ENCODE measurements at regions not wholly inside any gene's neighbourhood (a gene's known extent, or its start where the extent isn't known, plus 50 kb on each side); places are given as distances from the start of the nearest gene placed in this dataset.

DNA sequence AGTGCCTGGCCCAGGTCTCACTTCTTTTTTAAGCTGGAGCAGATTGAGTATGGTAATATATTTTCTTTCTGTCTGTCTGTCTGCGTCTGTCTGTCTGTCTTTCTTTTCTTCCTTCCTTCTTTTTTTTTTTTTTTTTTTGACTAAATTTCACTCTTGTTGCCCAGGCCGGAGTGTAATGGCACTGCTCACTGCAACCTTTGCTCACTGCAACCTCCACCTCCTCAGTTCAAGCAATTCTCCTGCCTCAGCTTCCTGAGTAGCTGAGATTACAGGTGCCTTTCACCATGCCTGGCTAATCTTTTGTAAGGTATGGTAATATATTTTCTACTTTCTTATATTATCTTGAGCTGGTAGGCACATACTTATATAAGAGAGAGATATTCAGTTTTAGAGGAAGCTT lies 196.3 kb upstream of the MARCKS start:
- Histone ChIP-seq H3K79me2 (ENCODE audit: insufficient read depth, low read length) (no peaks in the 10 kb centered on the region), H3K9me3 (ENCODE audit: control insufficient read depth in 1 of 2, insufficient read depth in 1 of 2, low read depth in 1 of 2, low read length in 2 of 2) (no peaks in the 10 kb centered on the region), H4K20me1 (ENCODE audit: insufficient read depth) (no peaks in the 10 kb centered on the region), H3K4me2 (ENCODE audit: low read length) (no peak overlapping the region), H3K9me2 (ENCODE audit: insufficient read depth) (no peaks in the 10 kb centered on the region), H3K4me1 (ENCODE audit: control insufficient read depth in 1 of 2, insufficient read depth in 2 of 2, low read length in 2 of 2) (no peaks in the 10 kb centered on the region), H2AFZ (ENCODE audit: low read depth, low read length, poor library complexity, severe bottlenecking) (no peak overlapping the region), H3K27me3 (ENCODE audit: insufficient read depth, low read length) (no peaks in the 10 kb centered on the region), H3K27ac (ENCODE audit: low read depth, low read length) (no peak overlapping the region), H3K9ac (ENCODE audit: low read length) (no peak overlapping the region), H3K4me3 (replicated peaks in 1 of 2; ENCODE audit: low read depth in 1 of 2, low read length in 2 of 2) (no peak overlapping the region), H3K36me3 (ENCODE audit: control insufficient read depth in 1 of 2, insufficient read depth in 2 of 2, low read length in 2 of 2) (no peaks in the 10 kb centered on the region)
- ChIA-PET RAD21 (ENCODE audit: low non-redundant PET in 1 of 2, low total read pairs in 2 of 2, uncharacterized antibody in 2 of 2, unreplicated experiment in 2 of 2) (no interaction called here), POLR2A (interaction anchor here (0.7 kb wide), 2 partner anchors 31 to 120 kb away, joined by 3 to 5 read pairs; no protein-coding TSS in a partner anchor), CTCF (interaction anchor here (0.7 kb wide), 1 partner anchor 34 kb away, joined by 3 read pairs; no protein-coding TSS in a partner anchor)
- ATAC-seq (no peak), DNase-seq (ENCODE audit: low read depth, low spot score) (no peak)
- TF ChIP-seq, protein P1, sequence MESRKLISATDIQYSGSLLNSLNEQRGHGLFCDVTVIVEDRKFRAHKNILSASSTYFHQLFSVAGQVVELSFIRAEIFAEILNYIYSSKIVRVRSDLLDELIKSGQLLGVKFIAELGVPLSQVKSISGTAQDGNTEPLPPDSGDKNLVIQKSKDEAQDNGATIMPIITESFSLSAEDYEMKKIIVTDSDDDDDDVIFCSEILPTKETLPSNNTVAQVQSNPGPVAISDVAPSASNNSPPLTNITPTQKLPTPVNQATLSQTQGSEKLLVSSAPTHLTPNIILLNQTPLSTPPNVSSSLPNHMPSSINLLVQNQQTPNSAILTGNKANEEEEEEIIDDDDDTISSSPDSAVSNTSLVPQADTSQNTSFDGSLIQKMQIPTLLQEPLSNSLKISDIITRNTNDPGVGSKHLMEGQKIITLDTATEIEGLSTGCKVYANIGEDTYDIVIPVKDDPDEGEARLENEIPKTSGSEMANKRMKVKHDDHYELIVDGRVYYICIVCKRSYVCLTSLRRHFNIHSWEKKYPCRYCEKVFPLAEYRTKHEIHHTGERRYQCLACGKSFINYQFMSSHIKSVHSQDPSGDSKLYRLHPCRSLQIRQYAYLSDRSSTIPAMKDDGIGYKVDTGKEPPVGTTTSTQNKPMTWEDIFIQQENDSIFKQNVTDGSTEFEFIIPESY (IDR thresholded peaks at IDR 0.05; ENCODE audit: extremely low read depth, insufficient replicate concordance, low read length): no peak
- no peak for TF ChIP-seq YY1 (IDR thresholded peaks at IDR 0.05; ENCODE audit: extremely low read depth, insufficient replicate concordance, low read depth, low read length)
- TF ChIP-seq ELF1 (IDR thresholded peaks at IDR 0.05; ENCODE audit: borderline replicate concordance, low read depth): no peak
- no TSS peak for BruUV-seq (replicated peaks)
- intact Hi-C loops (cut with micrococcal nuclease): no loop called here

DNA sequence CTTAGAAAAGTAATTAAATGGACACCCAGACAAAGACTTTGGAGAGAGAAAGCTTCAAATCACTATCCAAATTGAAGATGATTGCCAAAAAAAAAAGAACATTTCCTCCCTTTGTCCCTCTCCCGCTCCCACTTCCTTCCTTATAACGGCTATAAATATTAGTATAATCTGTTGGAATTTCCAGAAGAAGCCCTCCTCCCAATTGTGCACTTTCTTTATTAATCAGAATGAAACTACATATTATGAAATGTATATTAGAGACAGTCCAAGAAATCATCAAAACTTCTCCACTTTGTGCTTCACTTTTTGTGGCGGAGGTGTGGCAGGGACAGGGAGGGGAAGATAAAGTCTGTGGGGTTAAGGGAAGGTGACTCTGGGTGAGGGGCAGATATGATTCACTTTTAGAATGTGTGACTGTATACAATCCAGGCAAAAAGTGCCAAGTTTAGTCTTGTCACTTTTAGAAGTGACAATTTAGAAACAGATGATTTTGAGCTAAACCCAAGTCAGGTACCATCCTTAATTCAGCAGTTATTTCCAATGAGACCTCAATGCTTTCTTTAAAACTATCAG lies 195.0 kb upstream of the MARCKS start:
- no peaks in the 10 kb centered on the region for H4K20me1 ChIP-seq (ENCODE audit: insufficient read depth)
- ATAC-seq: no peak
- H2AFZ ChIP-seq (ENCODE audit: low read depth, low read length, poor library complexity, severe bottlenecking): no peak overlapping the region
- BruUV-seq (replicated peaks): no TSS peak
- no peaks in the 10 kb centered on the region for H3K79me2 ChIP-seq (ENCODE audit: insufficient read depth, low read length)
- no peaks in the 10 kb centered on the region for H3K9me3 ChIP-seq (ENCODE audit: control insufficient read depth in 1 of 2, insufficient read depth in 1 of 2, low read depth in 1 of 2, low read length in 2 of 2)
- H3K27ac ChIP-seq (ENCODE audit: low read depth, low read length): no peak overlapping the region
- intact Hi-C loops (cut with micrococcal nuclease): no loop called here
- POLR2A ChIA-PET: no interaction called here
- H3K4me1 ChIP-seq (ENCODE audit: control insufficient read depth in 1 of 2, insufficient read depth in 2 of 2, low read length in 2 of 2): no peaks in the 10 kb centered on the region
- no peak for DNase-seq (ENCODE audit: low read depth, low spot score)
- H3K27me3 ChIP-seq (ENCODE audit: insufficient read depth, low read length): no peaks in the 10 kb centered on the region
- H3K4me3 ChIP-seq (replicated peaks in 1 of 2; ENCODE audit: low read depth in 1 of 2, low read length in 2 of 2): no peak overlapping the region
- RAD21 ChIA-PET (ENCODE audit: low non-redundant PET in 1 of 2, low total read pairs in 2 of 2, uncharacterized antibody in 2 of 2, unreplicated experiment in 2 of 2): no interaction called here
- no peak overlapping the region for H3K9ac ChIP-seq (ENCODE audit: low read length)
- H3K9me2 ChIP-seq (ENCODE audit: insufficient read depth): no peaks in the 10 kb centered on the region
- CTCF ChIA-PET: no interaction called here
- H3K36me3 ChIP-seq (ENCODE audit: control insufficient read depth in 1 of 2, insufficient read depth in 2 of 2, low read length in 2 of 2): no peaks in the 10 kb centered on the region
- H3K4me2 ChIP-seq (ENCODE audit: low read length): no peak overlapping the region
- TF ChIP-seq RAD21 (IDR thresholded peaks at IDR 0.05; ENCODE audit: low read depth) (no peak), JUND (IDR thresholded peaks at IDR 0.05) (no peak), SIN3A (IDR thresholded peaks at IDR 0.05; ENCODE audit: low read depth) (no peak), TCF7L2 (IDR thresholded peaks at IDR 0.05; ENCODE audit: borderline replicate concordance, extremely low read depth, insufficient read depth, insufficient read length) (no peak), ELF1 (IDR thresholded peaks at IDR 0.05; ENCODE audit: borderline replicate concordance, low read depth) (no peak), FOSL1 (IDR thresholded peaks at IDR 0.05; ENCODE audit: low read depth) (no peak), CEBPB (IDR thresholded peaks at IDR 0.05; ENCODE audit: low read depth) (no peak)
- TF ChIP-seq, protein P2, sequence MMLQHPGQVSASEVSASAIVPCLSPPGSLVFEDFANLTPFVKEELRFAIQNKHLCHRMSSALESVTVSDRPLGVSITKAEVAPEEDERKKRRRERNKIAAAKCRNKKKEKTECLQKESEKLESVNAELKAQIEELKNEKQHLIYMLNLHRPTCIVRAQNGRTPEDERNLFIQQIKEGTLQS (IDR thresholded peaks at IDR 0.05): no peak
- TF ChIP-seq, protein P1 (IDR thresholded peaks at IDR 0.05; ENCODE audit: extremely low read depth, insufficient replicate concordance, low read length): no peak
- TF ChIP-seq, protein P3, sequence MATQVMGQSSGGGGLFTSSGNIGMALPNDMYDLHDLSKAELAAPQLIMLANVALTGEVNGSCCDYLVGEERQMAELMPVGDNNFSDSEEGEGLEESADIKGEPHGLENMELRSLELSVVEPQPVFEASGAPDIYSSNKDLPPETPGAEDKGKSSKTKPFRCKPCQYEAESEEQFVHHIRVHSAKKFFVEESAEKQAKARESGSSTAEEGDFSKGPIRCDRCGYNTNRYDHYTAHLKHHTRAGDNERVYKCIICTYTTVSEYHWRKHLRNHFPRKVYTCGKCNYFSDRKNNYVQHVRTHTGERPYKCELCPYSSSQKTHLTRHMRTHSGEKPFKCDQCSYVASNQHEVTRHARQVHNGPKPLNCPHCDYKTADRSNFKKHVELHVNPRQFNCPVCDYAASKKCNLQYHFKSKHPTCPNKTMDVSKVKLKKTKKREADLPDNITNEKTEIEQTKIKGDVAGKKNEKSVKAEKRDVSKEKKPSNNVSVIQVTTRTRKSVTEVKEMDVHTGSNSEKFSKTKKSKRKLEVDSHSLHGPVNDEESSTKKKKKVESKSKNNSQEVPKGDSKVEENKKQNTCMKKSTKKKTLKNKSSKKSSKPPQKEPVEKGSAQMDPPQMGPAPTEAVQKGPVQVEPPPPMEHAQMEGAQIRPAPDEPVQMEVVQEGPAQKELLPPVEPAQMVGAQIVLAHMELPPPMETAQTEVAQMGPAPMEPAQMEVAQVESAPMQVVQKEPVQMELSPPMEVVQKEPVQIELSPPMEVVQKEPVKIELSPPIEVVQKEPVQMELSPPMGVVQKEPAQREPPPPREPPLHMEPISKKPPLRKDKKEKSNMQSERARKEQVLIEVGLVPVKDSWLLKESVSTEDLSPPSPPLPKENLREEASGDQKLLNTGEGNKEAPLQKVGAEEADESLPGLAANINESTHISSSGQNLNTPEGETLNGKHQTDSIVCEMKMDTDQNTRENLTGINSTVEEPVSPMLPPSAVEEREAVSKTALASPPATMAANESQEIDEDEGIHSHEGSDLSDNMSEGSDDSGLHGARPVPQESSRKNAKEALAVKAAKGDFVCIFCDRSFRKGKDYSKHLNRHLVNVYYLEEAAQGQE (IDR thresholded peaks at IDR 0.05; ENCODE audit: low read depth): no peak
